ENCODE measurements at regions not wholly inside any gene's neighbourhood (a gene's known extent, or its start where the extent isn't known, plus 50 kb on each side); places are given as distances from the start of the nearest gene placed in this dataset.
"Not testable (repeated sequence)": the region's sequence is repeated elsewhere in the genome, so short reads cannot be mapped to it uniquely, and the experiment has no call there.

GRCh38 chr1:21368515-21369289 is 71.2 kb upstream of the NBPF3 start:
- intact Hi-C loops (cut with micrococcal nuclease), result loop anchor here (1.0 to 2.0 kb wide), 6 partner anchors 74 to 166 kb away; no protein-coding TSS in a partner anchor
- no peaks in the 10 kb centered on the region for H3K9me3 Mint-ChIP-seq
- H3K27ac Mint-ChIP-seq, result no peak overlapping the region
- H3K27me3 Mint-ChIP-seq, result no peaks in the 10 kb centered on the region
- ATAC-seq (ENCODE audit: low read depth), result peak; percentile 45
- H3K4me1 Mint-ChIP-seq, result peaks cover 26% of the 10 kb centered on the region
- TF ChIP-seq CTCF (IDR thresholded peaks at IDR 0.05), result peak; percentile 57
- ChIA-PET CTCF (interaction anchor here (0.6 to 9.6 kb wide), 37 partner anchors 13 to 362 kb away, joined by 3 to 247 read pairs (median 6); no protein-coding TSS in a partner anchor), POLR2A (interaction anchor here (0.7 to 6.7 kb wide), 8 partner anchors 24 to 136 kb away, joined by 3 to 86 read pairs (median 4); partner anchors contain the start of gene ECE1)
- DNase-seq, result peak; percentile 52
- no peak overlapping the region for H3K4me3 Mint-ChIP-seq
- H3K36me3 Mint-ChIP-seq (ENCODE audit: low read depth), result no peaks in the 10 kb centered on the region

GRCh38 chr1:21367973-21368514 is 71.9 kb upstream of the NBPF3 start:
- H3K4me1 Mint-ChIP-seq, result peaks cover 26% of the 10 kb centered on the region
- not testable (repeated sequence) for H3K36me3 Mint-ChIP-seq (ENCODE audit: low read depth); DNase-seq; H3K4me3 Mint-ChIP-seq; H3K27me3 Mint-ChIP-seq; ATAC-seq (ENCODE audit: low read depth); H3K27ac Mint-ChIP-seq; H3K9me3 Mint-ChIP-seq
- POLR2A ChIA-PET, result interaction anchor here (0.5 to 6.7 kb wide), 9 partner anchors 23 to 617 kb away, joined by 3 to 86 read pairs (median 4); partner anchors contain the start of gene ECE1
- CTCF ChIA-PET, result interaction anchor here (0.6 to 9.6 kb wide), 35 partner anchors 12 to 361 kb away, joined by 3 to 247 read pairs (median 7); no protein-coding TSS in a partner anchor
- intact Hi-C loops (cut with micrococcal nuclease), result loop anchor here (1.0 to 2.0 kb wide), 6 partner anchors 74 to 167 kb away; no protein-coding TSS in a partner anchor

- H3K4me3 Mint-ChIP-seq, result no peak overlapping the region
- ATAC-seq (ENCODE audit: low read depth) (no peak), DNase-seq (no peak)
- no peaks in the 10 kb centered on the region for H3K27me3 Mint-ChIP-seq
- H3K4me1 Mint-ChIP-seq, result peaks cover 26% of the 10 kb centered on the region
- H3K36me3 Mint-ChIP-seq (ENCODE audit: low read depth), result no peaks in the 10 kb centered on the region
- CTCF ChIA-PET, result interaction anchor here (0.7 to 9.6 kb wide), 4 partner anchors 96 to 133 kb away, joined by 3 to 247 read pairs (median 124); no protein-coding TSS in a partner anchor
- H3K9me3 Mint-ChIP-seq, result no peaks in the 10 kb centered on the region
- intact Hi-C loops (cut with micrococcal nuclease), result no loop called here
- POLR2A ChIA-PET, result interaction anchor here (0.8 to 6.7 kb wide), 4 partner anchors 21 to 112 kb away, joined by 3 to 86 read pairs (median 18); partner anchors contain the start of gene ECE1
- no peak overlapping the region for H3K27ac Mint-ChIP-seq
- no peak for TF ChIP-seq CTCF (IDR thresholded peaks at IDR 0.05)
These were observed 73.6 kb upstream of the NBPF3 start for GRCh38 chr1:21366288-21366687.

- Mint-ChIP-seq H3K27me3 (no peaks in the 10 kb centered on the region), H3K4me1 (peaks cover 26% of the 10 kb centered on the region), H3K4me3 (peak overlapping the region; percentile 21), H3K36me3 (ENCODE audit: low read depth) (no peaks in the 10 kb centered on the region), H3K9me3 (no peaks in the 10 kb centered on the region), H3K27ac (peak overlapping the region; percentile 68)
- no peak for TF ChIP-seq CTCF (IDR thresholded peaks at IDR 0.05)
- POLR2A ChIA-PET, result interaction anchor here (0.6 to 6.7 kb wide), 5 partner anchors 11 to 72 kb away, joined by 3 to 86 read pairs (median 3); partner anchors contain the start of gene ECE1
- CTCF ChIA-PET, result interaction anchor here (1.1 to 9.6 kb wide), 8 partner anchors 20 to 148 kb away, joined by 3 to 247 read pairs (median 5); no protein-coding TSS in a partner anchor
- no peak for DNase-seq
- ATAC-seq (ENCODE audit: low read depth), result peak; percentile 90
- intact Hi-C loops (cut with micrococcal nuclease), result loop anchor here (2.0 kb wide), 1 partner anchor 20 kb away; no protein-coding TSS in a partner anchor
These were observed 74.8 kb upstream of the ECE1 start for GRCh38 chr1:21365036-21365435.

GRCh38 chr1:21362096-21362495 is 71.8 kb upstream of the ECE1 start:
- CTCF ChIA-PET, result no interaction called here
- Mint-ChIP-seq H3K4me1 (peaks cover 18% of the 10 kb centered on the region), H3K4me3 (no peak overlapping the region), H3K27me3 (no peaks in the 10 kb centered on the region), H3K9me3 (no peaks in the 10 kb centered on the region), H3K36me3 (ENCODE audit: low read depth) (no peaks in the 10 kb centered on the region), H3K27ac (no peak overlapping the region)
- ATAC-seq (ENCODE audit: low read depth), result no peak
- TF ChIP-seq CTCF (IDR thresholded peaks at IDR 0.05), result no peak
- intact Hi-C loops (cut with micrococcal nuclease), result no loop called here
- DNase-seq, result no peak
- POLR2A ChIA-PET, result no interaction called here
